Panc1 (cell line): ENCODE measurements at regions not wholly inside any gene's neighbourhood (a gene's known extent, or its start where the extent isn't known, plus 50 kb on each side); places are given as distances from the start of the nearest gene placed in this dataset.

Experiments used
- SIN3A ChIP-seq: IDR thresholded peaks from 2 replicates; pipeline ENCODE4 v1.6.1; 2012; ENCODE audit warnings: low read depth, mild to moderate bottlenecking, low read length, moderate library complexity, borderline replicate concordance; ENCODE audit not compliant: insufficient read depth
- TF ChIP-seq, protein P1 (sequence below): fragments of 450-650 bp; IDR thresholded peaks from 2 replicates; pipeline ENCODE4 v1.5.1; 2017; ENCODE audit warnings: mild to moderate bottlenecking
- TF ChIP-seq, protein P2 (sequence below), 2 experiments: IDR thresholded peaks; 2 replicates each; pipeline ENCODE4 v1.6.1; 2011 to 2012; ENCODE audit warnings: low read depth in 2 of 2, control low read depth in 1 of 2, low read length in 1 of 2, mild to moderate bottlenecking in 1 of 2, moderate library complexity in 1 of 2; ENCODE audit not compliant: insufficient read depth in 1 of 2

DNA sequence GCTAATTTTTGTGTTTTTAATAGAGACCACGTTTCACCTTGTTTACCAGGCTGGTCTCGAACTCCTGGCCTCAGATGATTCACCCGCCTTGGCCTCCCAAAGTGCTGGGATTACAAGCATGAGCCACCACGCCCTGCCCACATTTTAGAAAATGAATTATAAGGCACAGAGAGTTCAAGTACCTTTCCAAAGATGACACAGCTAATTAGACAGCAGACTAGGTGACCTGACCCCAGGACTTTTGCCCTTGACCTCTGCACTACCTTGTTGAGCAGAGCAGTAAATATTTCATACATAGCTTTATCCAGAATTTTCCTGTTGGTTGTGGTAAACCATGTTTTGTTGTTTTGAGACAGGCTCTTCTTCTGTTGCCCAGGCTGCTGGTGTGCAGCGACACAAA, 131.3 kb upstream of the KCTD7 start:
- TF ChIP-seq, protein P1, sequence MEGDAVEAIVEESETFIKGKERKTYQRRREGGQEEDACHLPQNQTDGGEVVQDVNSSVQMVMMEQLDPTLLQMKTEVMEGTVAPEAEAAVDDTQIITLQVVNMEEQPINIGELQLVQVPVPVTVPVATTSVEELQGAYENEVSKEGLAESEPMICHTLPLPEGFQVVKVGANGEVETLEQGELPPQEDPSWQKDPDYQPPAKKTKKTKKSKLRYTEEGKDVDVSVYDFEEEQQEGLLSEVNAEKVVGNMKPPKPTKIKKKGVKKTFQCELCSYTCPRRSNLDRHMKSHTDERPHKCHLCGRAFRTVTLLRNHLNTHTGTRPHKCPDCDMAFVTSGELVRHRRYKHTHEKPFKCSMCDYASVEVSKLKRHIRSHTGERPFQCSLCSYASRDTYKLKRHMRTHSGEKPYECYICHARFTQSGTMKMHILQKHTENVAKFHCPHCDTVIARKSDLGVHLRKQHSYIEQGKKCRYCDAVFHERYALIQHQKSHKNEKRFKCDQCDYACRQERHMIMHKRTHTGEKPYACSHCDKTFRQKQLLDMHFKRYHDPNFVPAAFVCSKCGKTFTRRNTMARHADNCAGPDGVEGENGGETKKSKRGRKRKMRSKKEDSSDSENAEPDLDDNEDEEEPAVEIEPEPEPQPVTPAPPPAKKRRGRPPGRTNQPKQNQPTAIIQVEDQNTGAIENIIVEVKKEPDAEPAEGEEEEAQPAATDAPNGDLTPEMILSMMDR, result no peak
- TF ChIP-seq, protein P2, sequence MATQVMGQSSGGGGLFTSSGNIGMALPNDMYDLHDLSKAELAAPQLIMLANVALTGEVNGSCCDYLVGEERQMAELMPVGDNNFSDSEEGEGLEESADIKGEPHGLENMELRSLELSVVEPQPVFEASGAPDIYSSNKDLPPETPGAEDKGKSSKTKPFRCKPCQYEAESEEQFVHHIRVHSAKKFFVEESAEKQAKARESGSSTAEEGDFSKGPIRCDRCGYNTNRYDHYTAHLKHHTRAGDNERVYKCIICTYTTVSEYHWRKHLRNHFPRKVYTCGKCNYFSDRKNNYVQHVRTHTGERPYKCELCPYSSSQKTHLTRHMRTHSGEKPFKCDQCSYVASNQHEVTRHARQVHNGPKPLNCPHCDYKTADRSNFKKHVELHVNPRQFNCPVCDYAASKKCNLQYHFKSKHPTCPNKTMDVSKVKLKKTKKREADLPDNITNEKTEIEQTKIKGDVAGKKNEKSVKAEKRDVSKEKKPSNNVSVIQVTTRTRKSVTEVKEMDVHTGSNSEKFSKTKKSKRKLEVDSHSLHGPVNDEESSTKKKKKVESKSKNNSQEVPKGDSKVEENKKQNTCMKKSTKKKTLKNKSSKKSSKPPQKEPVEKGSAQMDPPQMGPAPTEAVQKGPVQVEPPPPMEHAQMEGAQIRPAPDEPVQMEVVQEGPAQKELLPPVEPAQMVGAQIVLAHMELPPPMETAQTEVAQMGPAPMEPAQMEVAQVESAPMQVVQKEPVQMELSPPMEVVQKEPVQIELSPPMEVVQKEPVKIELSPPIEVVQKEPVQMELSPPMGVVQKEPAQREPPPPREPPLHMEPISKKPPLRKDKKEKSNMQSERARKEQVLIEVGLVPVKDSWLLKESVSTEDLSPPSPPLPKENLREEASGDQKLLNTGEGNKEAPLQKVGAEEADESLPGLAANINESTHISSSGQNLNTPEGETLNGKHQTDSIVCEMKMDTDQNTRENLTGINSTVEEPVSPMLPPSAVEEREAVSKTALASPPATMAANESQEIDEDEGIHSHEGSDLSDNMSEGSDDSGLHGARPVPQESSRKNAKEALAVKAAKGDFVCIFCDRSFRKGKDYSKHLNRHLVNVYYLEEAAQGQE (IDR thresholded peaks at IDR 0.05; ENCODE audit: insufficient read depth in 1 of 2, low read depth in 2 of 2, low read length in 1 of 2), result no peak
- no peak for TF ChIP-seq SIN3A
